Lung (tissue), 11 donors: ENCODE measurements at regions not wholly inside any gene's neighbourhood (a gene's known extent, or its start where the extent isn't known, plus 50 kb on each side); places are given as distances from the start of the nearest gene placed in this dataset.

Source experiments
- ATAC-seq: fragments of 200-7000 bp; cut with Tn5 transposase; one replicate; pipeline ENCODE4 v1.9.1; 2020; ENCODE audit warnings: moderate number of reproducible peaks; ENCODE audit not compliant: insufficient read depth, low FRiP score
- DNase-seq, 3 donors: peaks; one replicate each; pipeline ENCODE4 v3.0.0-alpha.2; 2013 to 2017
- H3K27ac ChIP-seq, 2 donors: one replicate each; pipeline ENCODE4 v1.5.1; 2013; ENCODE audit warnings: mild to moderate bottlenecking in 2 of 2, moderate library complexity in 2 of 2, control low read depth in 1 of 2, inconsistent platforms in 1 of 2, low read depth in 1 of 2, low read length in 1 of 2
- H3K27me3 ChIP-seq, 3 donors: one replicate each; pipeline ENCODE4 v1.5.1; 2013; ENCODE audit warnings: low read length in 2 of 3; ENCODE audit not compliant: control insufficient read depth in 3 of 3, insufficient read depth in 3 of 3
- H3K36me3 ChIP-seq, 4 donors: one replicate each; pipeline ENCODE4 v1.5.1; 2013; ENCODE audit warnings: low read length in 4 of 4, mild to moderate bottlenecking in 1 of 4, moderate library complexity in 1 of 4; ENCODE audit not compliant: control insufficient read depth in 4 of 4, insufficient read depth in 4 of 4
- H3K4me1 ChIP-seq, 5 donors: one replicate each; pipeline ENCODE4 v1.5.1; 2013; ENCODE audit warnings: low read length in 5 of 5, mild to moderate bottlenecking in 2 of 5, moderate library complexity in 1 of 5; ENCODE audit not compliant: control insufficient read depth in 5 of 5, insufficient read depth in 5 of 5
- H3K4me3 ChIP-seq: one replicate; pipeline ENCODE4 v1.5.1; 2013; ENCODE audit warnings: mild to moderate bottlenecking, control low read depth, moderate library complexity
- H3K9ac ChIP-seq, 2 donors: one replicate each; pipeline ENCODE4 v1.5.1; 2013; ENCODE audit warnings: low read length in 2 of 2, control low read depth in 1 of 2; ENCODE audit not compliant: insufficient read depth in 1 of 2
- H3K9me3 ChIP-seq, 4 donors: one replicate each; pipeline ENCODE4 v1.5.1; 2013; ENCODE audit warnings: low read length in 3 of 4, mild to moderate bottlenecking in 1 of 4, moderate library complexity in 1 of 4; ENCODE audit not compliant: control insufficient read depth in 4 of 4, insufficient read depth in 3 of 4
- WGBS, 2 donors: extraction: QIAGEN DNeasy Blood & Tissue Kit; methylation state at CpG; one replicate each; pipeline ENCODE4 v1.1.7; 2013; 5-methylcytosine and 5-hydroxymethylcytosine counted together
- TF ChIP-seq, protein P1 (sequence below): IDR thresholded peaks from 2 replicates; pipeline ENCODE4 v1.5.1; 2012; ENCODE audit warnings: mild to moderate bottlenecking; ENCODE audit errors: control extremely low read depth, extremely low read depth
- donor health status: control.
- donor health status: control.
- donor health status: Bipolar disorder and iron deficiency.
- donor health status: healthy.
- donor health status: DM: yes; HTN: yes; CAD: no.

DNA sequence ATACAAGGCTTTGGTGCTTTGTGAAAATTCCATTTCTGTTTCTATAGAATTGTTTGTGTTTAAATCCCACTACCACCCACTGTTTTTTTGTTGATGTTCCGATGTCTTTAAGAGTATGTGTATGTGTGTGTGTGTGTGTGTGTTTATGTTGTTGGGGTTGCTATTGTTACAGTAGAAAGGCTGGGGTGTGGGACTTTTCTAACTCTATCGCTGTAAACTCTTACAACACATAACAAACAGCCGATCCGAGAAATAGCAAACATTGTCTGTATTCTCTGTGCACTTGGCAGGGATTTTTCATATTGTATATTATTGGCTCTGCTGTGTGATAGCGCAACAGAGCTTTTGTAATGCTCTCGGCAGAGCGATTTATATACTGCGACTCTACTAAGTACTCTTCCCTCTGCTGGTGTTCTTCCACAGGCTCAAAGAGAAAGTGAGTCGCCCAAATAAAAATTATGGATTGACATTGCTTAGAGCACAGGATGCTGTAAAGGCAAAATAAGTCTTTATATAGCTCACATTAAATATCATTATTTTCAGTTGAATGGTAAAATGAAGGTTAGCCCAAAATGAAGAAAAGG is 492.2 kb upstream of the ARRDC3 start:
- Histone ChIP-seq H3K9ac (no peak overlapping the region), H3K4me3 (no peak overlapping the region), H3K27me3 (no peaks in the 10 kb centered on the region), H3K9me3 (no peaks in the 10 kb centered on the region), H3K4me1 (no peaks in the 10 kb centered on the region), H3K36me3 (no peaks in the 10 kb centered on the region), H3K27ac (no peak overlapping the region)
- WGBS, 2 donors, result 59 to 73% methylated on average over 9 of the region's 9 CpGs
- DNase-seq (peak; percentile 59 to 86 (median 80)), ATAC-seq (no peak)
- TF ChIP-seq, protein P1, sequence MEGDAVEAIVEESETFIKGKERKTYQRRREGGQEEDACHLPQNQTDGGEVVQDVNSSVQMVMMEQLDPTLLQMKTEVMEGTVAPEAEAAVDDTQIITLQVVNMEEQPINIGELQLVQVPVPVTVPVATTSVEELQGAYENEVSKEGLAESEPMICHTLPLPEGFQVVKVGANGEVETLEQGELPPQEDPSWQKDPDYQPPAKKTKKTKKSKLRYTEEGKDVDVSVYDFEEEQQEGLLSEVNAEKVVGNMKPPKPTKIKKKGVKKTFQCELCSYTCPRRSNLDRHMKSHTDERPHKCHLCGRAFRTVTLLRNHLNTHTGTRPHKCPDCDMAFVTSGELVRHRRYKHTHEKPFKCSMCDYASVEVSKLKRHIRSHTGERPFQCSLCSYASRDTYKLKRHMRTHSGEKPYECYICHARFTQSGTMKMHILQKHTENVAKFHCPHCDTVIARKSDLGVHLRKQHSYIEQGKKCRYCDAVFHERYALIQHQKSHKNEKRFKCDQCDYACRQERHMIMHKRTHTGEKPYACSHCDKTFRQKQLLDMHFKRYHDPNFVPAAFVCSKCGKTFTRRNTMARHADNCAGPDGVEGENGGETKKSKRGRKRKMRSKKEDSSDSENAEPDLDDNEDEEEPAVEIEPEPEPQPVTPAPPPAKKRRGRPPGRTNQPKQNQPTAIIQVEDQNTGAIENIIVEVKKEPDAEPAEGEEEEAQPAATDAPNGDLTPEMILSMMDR, result no peak

DNA sequence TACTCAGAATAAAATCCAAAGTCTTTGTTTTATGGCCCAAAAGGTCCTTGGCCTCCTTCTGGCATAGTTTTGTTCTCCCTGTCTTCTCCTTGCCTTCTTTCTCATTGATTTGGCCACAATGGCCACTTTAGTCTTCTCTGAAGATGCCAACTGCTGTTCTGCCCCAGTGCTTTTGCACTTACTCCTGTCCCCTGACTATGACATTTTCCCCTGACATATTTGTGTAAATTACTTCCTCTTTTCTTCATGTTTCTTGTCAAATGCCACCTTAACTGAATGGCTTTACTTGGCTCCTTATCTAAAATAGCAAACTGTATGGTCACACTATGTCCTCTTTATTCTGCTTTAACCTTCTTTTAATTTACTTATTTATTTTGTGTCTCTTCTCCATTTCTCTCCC is 484.7 kb upstream of the ARRDC3 start:
- no peak overlapping the region for H3K9ac ChIP-seq
- H3K27ac ChIP-seq, result no peak overlapping the region
- TF ChIP-seq, protein P1, result no peak
- H3K9me3 ChIP-seq, result no peaks in the 10 kb centered on the region
- H3K4me3 ChIP-seq, result no peak overlapping the region
- H3K4me1 ChIP-seq, result peaks cover 0 to 9% (median 0%) of the 10 kb centered on the region in 5 donors
- no peaks in the 10 kb centered on the region for H3K27me3 ChIP-seq
- no peak for ATAC-seq
- DNase-seq, result no peak
- H3K36me3 ChIP-seq, result no peaks in the 10 kb centered on the region

DNA sequence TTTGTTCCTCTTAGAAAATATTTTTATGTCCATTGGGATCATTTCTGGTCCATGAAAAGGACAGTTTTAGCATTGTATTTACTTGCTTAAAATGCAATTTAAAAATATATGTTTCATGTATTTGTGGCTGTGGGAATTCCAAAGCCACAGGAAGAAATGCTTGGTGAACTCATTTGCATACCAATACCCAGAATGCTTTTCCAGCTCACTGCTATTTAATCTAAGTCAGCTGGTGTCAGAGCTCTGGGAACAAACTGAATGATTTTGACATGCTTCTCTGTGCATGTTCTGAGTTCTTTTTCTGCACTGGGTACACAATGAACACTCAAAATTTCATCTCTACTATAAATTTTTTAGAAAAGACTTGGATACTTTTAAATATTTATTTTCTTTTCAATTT is 482.8 kb upstream of the ARRDC3 start:
- peaks cover 0 to 9% (median 0%) of the 10 kb centered on the region in 5 donors for H3K4me1 ChIP-seq
- H3K9ac ChIP-seq, result no peak overlapping the region
- TF ChIP-seq, protein P1, result no peak
- DNase-seq (no peak), ATAC-seq (no peak)
- H3K27ac ChIP-seq, result no peak overlapping the region
- H3K4me3 ChIP-seq, result no peak overlapping the region
- H3K9me3 ChIP-seq, result no peaks in the 10 kb centered on the region
- H3K27me3 ChIP-seq, result no peaks in the 10 kb centered on the region
- no peaks in the 10 kb centered on the region for H3K36me3 ChIP-seq

DNA sequence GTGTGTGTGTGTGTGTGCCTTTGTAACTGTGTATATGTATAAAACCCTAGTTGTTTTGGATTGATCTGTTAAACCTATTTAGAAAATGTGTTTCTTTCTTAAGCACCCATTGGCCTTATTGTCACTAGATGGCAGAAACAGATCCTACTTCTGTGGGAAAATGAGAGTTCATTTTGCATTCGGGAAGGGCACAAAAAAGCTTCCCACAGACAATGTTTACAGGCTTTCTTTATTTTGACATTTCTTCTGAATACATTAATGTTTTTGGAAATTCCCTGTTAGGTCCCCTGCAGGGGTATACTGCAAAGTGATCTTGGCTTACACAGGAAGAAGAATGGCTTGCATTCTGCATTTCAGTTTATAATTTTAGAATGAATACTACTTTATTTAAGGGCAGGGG is 481.8 kb upstream of the ARRDC3 start:
- WGBS, 2 donors, result 25 to 50% methylated on average over 1 of the region's 1 CpG
- no peaks in the 10 kb centered on the region for H3K9me3 ChIP-seq
- no peak overlapping the region for H3K4me3 ChIP-seq
- H3K36me3 ChIP-seq, result no peaks in the 10 kb centered on the region
- TF ChIP-seq, protein P1, result no peak
- ATAC-seq (no peak), DNase-seq (peak in 2 of 3 donors; percentile 50 to 60)
- H3K4me1 ChIP-seq, result peaks cover 0 to 9% (median 0%) of the 10 kb centered on the region in 5 donors
- no peak overlapping the region for H3K27ac ChIP-seq
- H3K27me3 ChIP-seq, result no peaks in the 10 kb centered on the region
- peak overlapping the region in 1 of 2 donors; percentile 19 for H3K9ac ChIP-seq
